K562 (cell line): ENCODE measurements at regions not wholly inside any gene's neighbourhood (a gene's known extent, or its start where the extent isn't known, plus 50 kb on each side); places are given as distances from the start of the nearest gene placed in this dataset.

Experiments
- CC2D1A ChIP-seq: fragments of 450-650 bp; IDR thresholded peaks from 2 replicates; pipeline ENCODE4 v1.6.1; 2017; ENCODE audit warnings: mild to moderate bottlenecking
- NELFE ChIP-seq: IDR thresholded peaks from 2 replicates; pipeline ENCODE4 v1.6.1; 2011; ENCODE audit warnings: mild to moderate bottlenecking; ENCODE audit not compliant: insufficient read depth, insufficient read length
- SMAD1 ChIP-seq: fragments of 150-350 bp; IDR thresholded peaks from 2 replicates; pipeline ENCODE4 v1.6.1; 2014; ENCODE audit warnings: low read length, low read depth; ENCODE audit not compliant: partially characterized antibody
- ZNF609 ChIP-seq: sonication (generic); formaldehyde crosslinking; IDR thresholded peaks from 2 replicates; pipeline ENCODE4 v1.8.1; 2023; ENCODE audit warnings: missing genetic modification reagents, mild to moderate bottlenecking, borderline replicate concordance
- TF ChIP-seq, protein P1 (sequence below): sonication (generic); formaldehyde crosslinking; IDR thresholded peaks from 2 replicates; pipeline ENCODE4 v1.5.0; 2020; ENCODE audit warnings: missing genetic modification reagents

GRCh38 chr9:78678877-78679276, 382.0 kb downstream of the PSAT1 start:
- TF ChIP-seq CC2D1A (no peak), SMAD1 (no peak), ZNF609 (CRISPR knock-in tag) (no peak), NELFE (no peak)
- TF ChIP-seq, protein P1, sequence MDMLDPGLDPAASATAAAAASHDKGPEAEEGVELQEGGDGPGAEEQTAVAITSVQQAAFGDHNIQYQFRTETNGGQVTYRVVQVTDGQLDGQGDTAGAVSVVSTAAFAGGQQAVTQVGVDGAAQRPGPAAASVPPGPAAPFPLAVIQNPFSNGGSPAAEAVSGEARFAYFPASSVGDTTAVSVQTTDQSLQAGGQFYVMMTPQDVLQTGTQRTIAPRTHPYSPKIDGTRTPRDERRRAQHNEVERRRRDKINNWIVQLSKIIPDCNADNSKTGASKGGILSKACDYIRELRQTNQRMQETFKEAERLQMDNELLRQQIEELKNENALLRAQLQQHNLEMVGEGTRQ = no peak
